ENCODE measurements at regions not wholly inside any gene's neighbourhood (a gene's known extent, or its start where the extent isn't known, plus 50 kb on each side); places are given as distances from the start of the nearest gene placed in this dataset.
"Not testable (repeated sequence)": the region's sequence is repeated elsewhere in the genome, so short reads cannot be mapped to it uniquely, and the experiment has no call there.

- Mint-ChIP-seq H3K9me3 (ENCODE audit: unreplicated experiment) (peaks cover 12% of the 10 kb centered on the region), H3K4me1 (ENCODE audit: unreplicated experiment) (no peaks in the 10 kb centered on the region), H3K27ac (ENCODE audit: unreplicated experiment) (no peak overlapping the region), H3K4me3 (ENCODE audit: unreplicated experiment) (no peak overlapping the region), H3K27me3 (ENCODE audit: unreplicated experiment) (no peaks in the 10 kb centered on the region), H3K36me3 (ENCODE audit: unreplicated experiment) (no peaks in the 10 kb centered on the region)
- no peak for DNase-seq (ENCODE audit: extremely low spot score, unreplicated experiment)
- peak; percentile 9 for TF ChIP-seq CTCF (IDR thresholded peaks at IDR 0.05)
Observed at GRCh38 chr5:50320131-50320749, 120.8 kb downstream of the EMB start.

- no peak overlapping the region for H3K4me3 Mint-ChIP-seq (ENCODE audit: unreplicated experiment)
- H3K36me3 Mint-ChIP-seq (ENCODE audit: unreplicated experiment), result no peaks in the 10 kb centered on the region
- peaks cover 17% of the 10 kb centered on the region for H3K9me3 Mint-ChIP-seq (ENCODE audit: unreplicated experiment)
Observed at GRCh38 chr5:50318220-50318619, 122.9 kb downstream of the EMB start.

GRCh38 chr5:50306488-50306887 is 134.6 kb downstream of the EMB start:
- H3K36me3 Mint-ChIP-seq (ENCODE audit: unreplicated experiment); H3K27ac Mint-ChIP-seq (ENCODE audit: unreplicated experiment); DNase-seq (ENCODE audit: extremely low spot score, unreplicated experiment); H3K27me3 Mint-ChIP-seq (ENCODE audit: unreplicated experiment); H3K4me3 Mint-ChIP-seq (ENCODE audit: unreplicated experiment); H3K4me1 Mint-ChIP-seq (ENCODE audit: unreplicated experiment): not testable (repeated sequence)
- H3K9me3 Mint-ChIP-seq (ENCODE audit: unreplicated experiment), result peaks cover 16% of the 10 kb centered on the region

More at GRCh38 chr5:50318220-50318619, 122.9 kb downstream of the EMB start:
- DNase-seq (ENCODE audit: extremely low spot score, unreplicated experiment), result no peak
- Mint-ChIP-seq H3K27ac (ENCODE audit: unreplicated experiment) (no peak overlapping the region), H3K4me1 (ENCODE audit: unreplicated experiment) (no peaks in the 10 kb centered on the region), H3K27me3 (ENCODE audit: unreplicated experiment) (no peaks in the 10 kb centered on the region)
- TF ChIP-seq CTCF (IDR thresholded peaks at IDR 0.05), result no peak

GRCh38 chr5:50302815-50303490 is 138.1 kb downstream of the EMB start:
- DNase-seq (ENCODE audit: extremely low spot score, unreplicated experiment), result no peak
- TF ChIP-seq CTCF (IDR thresholded peaks at IDR 0.05), result no peak
- H3K9me3 Mint-ChIP-seq (ENCODE audit: unreplicated experiment), result peaks cover 22% of the 10 kb centered on the region
- no peak overlapping the region for H3K4me3 Mint-ChIP-seq (ENCODE audit: unreplicated experiment)
- H3K27me3 Mint-ChIP-seq (ENCODE audit: unreplicated experiment), result no peaks in the 10 kb centered on the region
- H3K36me3 Mint-ChIP-seq (ENCODE audit: unreplicated experiment), result no peaks in the 10 kb centered on the region
- H3K27ac Mint-ChIP-seq (ENCODE audit: unreplicated experiment), result no peak overlapping the region
- no peaks in the 10 kb centered on the region for H3K4me1 Mint-ChIP-seq (ENCODE audit: unreplicated experiment)

- H3K4me1 Mint-ChIP-seq (ENCODE audit: unreplicated experiment), result no peaks in the 10 kb centered on the region
- peaks cover 22% of the 10 kb centered on the region for H3K9me3 Mint-ChIP-seq (ENCODE audit: unreplicated experiment)
Observed at GRCh38 chr5:50301756-50302155, 139.3 kb downstream of the EMB start.

More at GRCh38 chr5:50301756-50302155, 139.3 kb downstream of the EMB start:
- Mint-ChIP-seq H3K27ac (ENCODE audit: unreplicated experiment) (no peak overlapping the region), H3K36me3 (ENCODE audit: unreplicated experiment) (no peaks in the 10 kb centered on the region), H3K27me3 (ENCODE audit: unreplicated experiment) (no peaks in the 10 kb centered on the region), H3K4me3 (ENCODE audit: unreplicated experiment) (no peak overlapping the region)
- TF ChIP-seq CTCF (IDR thresholded peaks at IDR 0.05), result no peak
- no peak for DNase-seq (ENCODE audit: extremely low spot score, unreplicated experiment)
